ENCODE measurements at regions not wholly inside any gene's neighbourhood (a gene's known extent, or its start where the extent isn't known, plus 50 kb on each side); places are given as distances from the start of the nearest gene placed in this dataset.

GRCh38 chrX:21056622-21057021 is 317.6 kb upstream of the CNKSR2 start:
- no peak overlapping the region for H3K27ac ChIP-seq
- TF ChIP-seq CTCF (conservative IDR thresholded peaks at IDR 0.05) = no peak

GRCh38 chrX:21047034-21047455 is 327.2 kb upstream of the CNKSR2 start:
- H3K27ac ChIP-seq = no peak overlapping the region
- TF ChIP-seq CTCF (conservative IDR thresholded peaks at IDR 0.05) = no peak

GRCh38 chrX:21014326-21014725 is 359.9 kb upstream of the CNKSR2 start:
- TF ChIP-seq CTCF (conservative IDR thresholded peaks at IDR 0.05) = no peak

GRCh38 chrX:21004835-21005234 is 369.4 kb upstream of the CNKSR2 start:
- H3K27ac ChIP-seq = no peak overlapping the region
- no peak for TF ChIP-seq CTCF (conservative IDR thresholded peaks at IDR 0.05)

More at GRCh38 chrX:21014326-21014725, 359.9 kb upstream of the CNKSR2 start:
- no peak overlapping the region for H3K27ac ChIP-seq

- TF ChIP-seq CTCF (conservative IDR thresholded peaks at IDR 0.05) = no peak
- H3K27ac ChIP-seq = no peak overlapping the region
These were observed 378.4 kb upstream of the CNKSR2 start for GRCh38 chrX:20995829-20996228.

GRCh38 chrX:20989361-20989760 is 384.9 kb upstream of the CNKSR2 start:
- no peak for TF ChIP-seq CTCF (conservative IDR thresholded peaks at IDR 0.05)
- no peak overlapping the region for H3K27ac ChIP-seq

GRCh38 chrX:20988804-20989203 is 385.4 kb upstream of the CNKSR2 start:
- no peak for TF ChIP-seq CTCF (conservative IDR thresholded peaks at IDR 0.05)
- no peak overlapping the region for H3K27ac ChIP-seq

GRCh38 chrX:20988118-20988517 is 386.1 kb upstream of the CNKSR2 start:
- no peak for TF ChIP-seq CTCF (conservative IDR thresholded peaks at IDR 0.05)
- no peak overlapping the region for H3K27ac ChIP-seq

All from VCaP (cell line).